ENCODE measurements at regions not wholly inside any gene's neighbourhood (a gene's known extent, or its start where the extent isn't known, plus 50 kb on each side); places are given as distances from the start of the nearest gene placed in this dataset.

DNA sequence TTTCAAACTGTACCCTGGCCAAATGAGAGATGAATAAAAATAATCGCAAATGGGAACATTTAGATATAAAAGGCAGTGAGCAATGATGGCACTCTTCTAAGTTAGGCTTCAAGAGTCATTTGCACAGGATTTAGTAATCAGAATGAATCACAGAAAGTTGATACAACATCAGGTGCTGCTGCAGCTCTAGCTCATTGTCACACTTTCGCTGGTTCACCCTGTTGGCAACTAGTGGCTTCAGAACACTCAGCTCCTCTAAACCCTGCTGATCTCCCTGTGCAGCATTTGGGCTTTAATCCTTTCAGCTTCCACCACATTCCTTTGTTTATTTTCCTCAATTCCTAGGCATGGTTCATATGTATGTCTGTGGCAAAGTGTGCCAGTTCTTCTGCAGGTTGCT, 2071.2 kb upstream of the CDH6 start:
- TF ChIP-seq, protein P1, sequence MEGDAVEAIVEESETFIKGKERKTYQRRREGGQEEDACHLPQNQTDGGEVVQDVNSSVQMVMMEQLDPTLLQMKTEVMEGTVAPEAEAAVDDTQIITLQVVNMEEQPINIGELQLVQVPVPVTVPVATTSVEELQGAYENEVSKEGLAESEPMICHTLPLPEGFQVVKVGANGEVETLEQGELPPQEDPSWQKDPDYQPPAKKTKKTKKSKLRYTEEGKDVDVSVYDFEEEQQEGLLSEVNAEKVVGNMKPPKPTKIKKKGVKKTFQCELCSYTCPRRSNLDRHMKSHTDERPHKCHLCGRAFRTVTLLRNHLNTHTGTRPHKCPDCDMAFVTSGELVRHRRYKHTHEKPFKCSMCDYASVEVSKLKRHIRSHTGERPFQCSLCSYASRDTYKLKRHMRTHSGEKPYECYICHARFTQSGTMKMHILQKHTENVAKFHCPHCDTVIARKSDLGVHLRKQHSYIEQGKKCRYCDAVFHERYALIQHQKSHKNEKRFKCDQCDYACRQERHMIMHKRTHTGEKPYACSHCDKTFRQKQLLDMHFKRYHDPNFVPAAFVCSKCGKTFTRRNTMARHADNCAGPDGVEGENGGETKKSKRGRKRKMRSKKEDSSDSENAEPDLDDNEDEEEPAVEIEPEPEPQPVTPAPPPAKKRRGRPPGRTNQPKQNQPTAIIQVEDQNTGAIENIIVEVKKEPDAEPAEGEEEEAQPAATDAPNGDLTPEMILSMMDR (IDR thresholded peaks at IDR 0.05; ENCODE audit: extremely low read depth, missing control alignments) = no peak
- DNase-seq (ENCODE audit: low spot score) = no peak

DNA sequence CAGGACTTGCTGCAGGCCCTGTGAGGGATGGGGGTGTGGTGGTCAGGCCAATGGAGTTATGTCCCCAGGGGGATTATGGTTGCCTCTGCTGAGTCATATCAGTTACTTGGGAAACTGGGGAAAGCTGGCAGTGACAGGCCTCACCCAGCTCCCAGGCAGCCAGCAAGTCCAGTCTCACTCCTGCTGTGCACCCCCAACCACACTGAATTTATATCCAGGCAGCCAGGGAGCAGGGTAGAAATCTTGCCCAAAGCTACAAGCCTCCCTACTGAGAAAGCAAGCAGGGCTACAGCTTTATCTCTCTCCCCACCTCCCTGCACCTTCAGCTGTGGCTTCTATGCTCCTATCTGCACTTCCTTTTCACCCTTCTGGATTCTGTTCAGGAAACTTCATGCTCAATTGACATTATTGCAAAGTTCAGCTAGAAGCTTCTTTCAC, 2076.0 kb upstream of the CDH9 start:
- TF ChIP-seq, protein P1 (IDR thresholded peaks at IDR 0.05; ENCODE audit: extremely low read depth, missing control alignments) = no peak
- no peak for DNase-seq (ENCODE audit: low spot score)

DNA sequence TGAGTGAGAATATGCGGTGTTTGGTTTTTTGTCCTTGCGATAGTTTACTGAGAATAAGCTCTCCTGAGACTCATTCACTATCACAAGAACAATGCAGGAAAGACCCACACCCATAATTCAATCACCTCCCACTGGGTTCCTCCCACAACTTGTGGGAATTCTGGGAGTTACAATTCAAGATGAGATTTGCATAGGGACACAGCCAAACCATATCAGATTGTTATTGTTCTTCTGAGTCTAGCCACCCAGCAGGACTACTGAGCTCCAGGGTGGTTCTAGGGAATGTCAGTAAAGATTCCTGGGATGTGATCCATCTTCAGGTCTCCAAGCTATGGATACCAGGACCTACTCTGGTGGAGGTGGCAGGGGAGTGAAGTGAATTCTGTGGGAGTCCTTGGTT, 2075.1 kb upstream of the CDH9 start:
- TF ChIP-seq, protein P1 (IDR thresholded peaks at IDR 0.05; ENCODE audit: extremely low read depth, missing control alignments) = no peak

DNA sequence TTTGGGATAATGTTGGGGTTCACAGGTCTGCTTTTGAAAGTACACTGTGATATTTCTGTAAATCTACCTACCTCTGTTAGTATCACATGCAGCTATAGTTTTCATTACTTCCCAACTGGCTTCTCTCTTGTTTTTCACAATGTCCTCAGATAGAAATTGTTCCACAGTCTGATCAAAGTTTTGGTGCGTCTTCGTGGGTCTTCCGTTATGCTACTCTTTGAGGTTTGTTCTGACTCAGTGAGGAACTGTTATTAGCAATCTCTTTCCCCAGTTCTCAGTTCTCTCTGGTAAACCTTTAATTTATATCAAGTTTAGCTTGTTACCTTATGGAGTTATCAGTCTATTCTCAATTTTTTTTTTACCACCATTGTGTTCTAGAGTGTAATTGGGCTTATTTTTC, 2061.2 kb upstream of the CDH9 start:
- TF ChIP-seq, protein P1 (IDR thresholded peaks at IDR 0.05; ENCODE audit: extremely low read depth, missing control alignments) = no peak
- DNase-seq (ENCODE audit: low spot score) = no peak

More for the DNA sequence above, 2075.1 kb upstream of the CDH9 start:
- DNase-seq (ENCODE audit: low spot score) = no peak

DNA sequence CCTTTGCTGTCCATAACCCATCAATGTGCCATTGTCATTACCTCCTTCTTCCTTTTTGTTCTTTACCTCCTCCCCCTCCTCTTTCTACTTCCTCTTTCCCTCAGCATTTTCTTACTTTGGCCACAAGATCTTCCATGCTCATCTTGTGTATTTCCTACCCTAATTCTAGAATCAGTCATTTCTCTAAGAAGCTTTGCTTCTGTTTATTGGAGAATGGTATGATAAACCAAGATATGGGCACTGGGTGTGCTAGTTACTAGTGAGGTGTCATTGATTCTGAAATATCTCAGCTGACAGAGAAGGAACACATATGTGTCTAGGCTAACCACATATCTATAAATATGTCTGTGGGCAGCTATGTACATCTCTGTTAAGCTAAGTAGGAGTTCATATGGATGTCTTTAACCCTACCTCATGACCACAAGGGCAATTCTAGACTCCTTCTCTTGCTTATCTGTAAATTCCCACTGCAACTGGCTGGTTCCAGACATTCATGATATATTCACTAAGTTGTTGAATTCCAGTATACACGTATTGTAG, 2051.3 kb upstream of the CDH9 start:
- DNase-seq (ENCODE audit: low spot score) = no peak
- TF ChIP-seq, protein P1 (IDR thresholded peaks at IDR 0.05; ENCODE audit: extremely low read depth, missing control alignments) = no peak

DNA sequence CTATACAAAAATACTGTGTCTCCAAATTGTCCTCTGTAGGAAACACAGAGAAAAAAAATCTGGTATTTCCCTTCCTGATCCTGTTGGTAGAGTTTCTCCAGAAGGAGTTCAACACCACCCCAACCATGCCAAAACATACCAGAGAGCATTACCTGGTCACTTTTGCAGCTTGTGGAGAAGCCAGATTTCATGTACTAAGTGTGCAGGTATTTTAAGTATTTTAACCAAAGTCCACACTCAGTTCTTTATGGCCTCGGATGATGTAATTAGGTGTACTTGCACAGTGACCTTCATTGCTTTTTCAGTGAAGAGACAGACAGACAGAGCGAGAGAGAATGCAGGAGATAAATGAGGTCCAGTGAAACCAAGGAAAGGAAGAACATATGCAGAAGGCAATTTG, 2046.8 kb upstream of the CDH9 start:
- TF ChIP-seq, protein P1 (IDR thresholded peaks at IDR 0.05; ENCODE audit: extremely low read depth, missing control alignments) = no peak
- no peak for DNase-seq (ENCODE audit: low spot score)

DNA sequence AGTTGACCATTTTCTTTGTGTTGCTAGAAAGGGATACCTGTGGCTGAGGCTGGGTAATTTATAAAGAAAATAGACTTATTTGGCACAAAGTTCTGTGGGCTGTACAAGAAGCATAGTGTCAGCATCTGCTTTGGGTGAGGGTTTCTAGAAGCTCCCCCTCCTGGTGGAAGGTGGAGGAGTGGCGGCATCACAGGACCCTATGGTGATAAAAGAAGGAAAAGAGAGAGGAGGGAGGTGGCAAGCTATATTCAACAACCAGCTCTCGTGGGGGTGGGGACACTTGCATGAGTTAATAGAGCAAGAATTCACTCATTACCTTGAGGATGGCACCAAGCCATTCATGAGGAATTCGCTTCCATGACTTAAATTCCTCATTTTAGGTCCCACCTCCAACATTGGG, 2041.4 kb upstream of the CDH9 start:
- TF ChIP-seq, protein P1 (IDR thresholded peaks at IDR 0.05; ENCODE audit: extremely low read depth, missing control alignments) = no peak
- DNase-seq (ENCODE audit: low spot score) = no peak
